Activated CD4-positive, CD25-positive, alpha-beta regulatory T cell treated with anti-CD3 and anti-CD28 coated beads, Interleukin-2, amount 50 U/mL, for 24 hours (primary cell): ENCODE measurements at regions not wholly inside any gene's neighbourhood (a gene's known extent, or its start where the extent isn't known, plus 50 kb on each side); places are given as distances from the start of the nearest gene placed in this dataset.

Experiments
- ATAC-seq, 2 donors: fragments of 150-1000 bp; cut with Tn5 transposase; one replicate each; pipeline ENCODE4 v1.10.0; 2021; ENCODE audit warnings: mild to moderate bottlenecking in 1 of 2, moderate library complexity in 1 of 2

GRCh38 chr4:54915276-54915675 lies 210.1 kb downstream of the KDR start:
- no peak for ATAC-seq

- no peak for ATAC-seq
These were observed 210.6 kb downstream of the KDR start for GRCh38 chr4:54914781-54915180.

GRCh38 chr4:54913751-54914526 lies 211.5 kb downstream of the KDR start:
- ATAC-seq: no peak

- ATAC-seq: no peak
These were observed 213.2 kb downstream of the KDR start for GRCh38 chr4:54912155-54912554.

GRCh38 chr4:54909961-54910360 lies 215.4 kb downstream of the KDR start:
- no peak for ATAC-seq

- peak in 1 of 2 donors; percentile 17 for ATAC-seq
These were observed 216.6 kb downstream of the KDR start for GRCh38 chr4:54908763-54909162.

- no peak for ATAC-seq
These were observed 220.4 kb downstream of the KDR start for GRCh38 chr4:54904953-54905352.

- no peak for ATAC-seq
These were observed 222.4 kb downstream of the KDR start for GRCh38 chr4:54902976-54903375.

GRCh38 chr4:54902271-54902670 lies 223.1 kb downstream of the KDR start:
- ATAC-seq: no peak

GRCh38 chr4:54901202-54901601 lies 224.2 kb downstream of the KDR start:
- no peak for ATAC-seq

- no peak for ATAC-seq
These were observed 226.6 kb downstream of the KDR start for GRCh38 chr4:54898656-54899340.

GRCh38 chr4:54898056-54898562 lies 227.3 kb downstream of the KDR start:
- ATAC-seq: no peak

GRCh38 chr4:54897590-54897989 lies 227.8 kb downstream of the KDR start:
- ATAC-seq: no peak

GRCh38 chr4:54882616-54883015 lies 224.9 kb downstream of the KIT start:
- no peak for ATAC-seq

GRCh38 chr4:54879576-54879975 lies 221.8 kb downstream of the KIT start:
- ATAC-seq: no peak

- ATAC-seq: no peak
These were observed 219.2 kb downstream of the KIT start for GRCh38 chr4:54877006-54877405.

GRCh38 chr4:54872261-54872660 lies 214.5 kb downstream of the KIT start:
- ATAC-seq: no peak

- ATAC-seq: no peak
These were observed 206.0 kb downstream of the KIT start for GRCh38 chr4:54863571-54864255.

- ATAC-seq: no peak
These were observed 203.4 kb downstream of the KIT start for GRCh38 chr4:54861201-54861600.

- no peak for ATAC-seq
These were observed 197.6 kb downstream of the KIT start for GRCh38 chr4:54855191-54855854.

- no peak for ATAC-seq
These were observed 194.8 kb downstream of the KIT start for GRCh38 chr4:54852602-54853001.

GRCh38 chr4:54852054-54852453 lies 194.3 kb downstream of the KIT start:
- ATAC-seq: no peak

- no peak for ATAC-seq
These were observed 187.2 kb downstream of the KIT start for GRCh38 chr4:54844911-54845310.
